ENCODE measurements at regions not wholly inside any gene's neighbourhood (a gene's known extent, or its start where the extent isn't known, plus 50 kb on each side); places are given as distances from the start of the nearest gene placed in this dataset.

DNA sequence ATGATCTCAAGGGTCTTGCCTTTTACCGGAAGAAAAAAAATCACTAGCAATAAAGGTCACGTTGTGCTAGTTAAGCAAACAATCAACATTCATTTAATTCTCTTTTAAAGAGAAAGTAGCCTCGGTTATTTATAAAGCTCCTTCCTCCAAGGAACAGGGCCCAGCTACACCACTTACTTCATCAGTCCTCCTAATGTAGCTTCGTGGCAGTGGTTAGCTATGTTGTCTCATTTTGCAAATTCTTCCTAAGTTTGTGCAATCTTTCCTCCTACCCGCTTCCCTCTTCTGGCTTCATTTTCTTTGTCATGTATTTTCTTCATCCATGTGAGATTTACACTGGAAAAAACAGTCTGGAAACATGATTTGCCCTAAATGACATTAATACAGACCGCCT, 554.2 kb downstream of the NUF2 start:
- Mint-ChIP-seq H3K4me1 (ENCODE audit: low read depth, unreplicated experiment) (peaks cover 15% of the 10 kb centered on the region), H3K27ac (ENCODE audit: unreplicated experiment) (no peak overlapping the region), H3K9me3 (ENCODE audit: unreplicated experiment) (peaks cover 2% of the 10 kb centered on the region), H3K27me3 (ENCODE audit: unreplicated experiment) (no peaks in the 10 kb centered on the region), H3K36me3 (ENCODE audit: unreplicated experiment) (no peaks in the 10 kb centered on the region), H3K4me3 (ENCODE audit: unreplicated experiment) (no peak overlapping the region)
- TF ChIP-seq, protein P1, sequence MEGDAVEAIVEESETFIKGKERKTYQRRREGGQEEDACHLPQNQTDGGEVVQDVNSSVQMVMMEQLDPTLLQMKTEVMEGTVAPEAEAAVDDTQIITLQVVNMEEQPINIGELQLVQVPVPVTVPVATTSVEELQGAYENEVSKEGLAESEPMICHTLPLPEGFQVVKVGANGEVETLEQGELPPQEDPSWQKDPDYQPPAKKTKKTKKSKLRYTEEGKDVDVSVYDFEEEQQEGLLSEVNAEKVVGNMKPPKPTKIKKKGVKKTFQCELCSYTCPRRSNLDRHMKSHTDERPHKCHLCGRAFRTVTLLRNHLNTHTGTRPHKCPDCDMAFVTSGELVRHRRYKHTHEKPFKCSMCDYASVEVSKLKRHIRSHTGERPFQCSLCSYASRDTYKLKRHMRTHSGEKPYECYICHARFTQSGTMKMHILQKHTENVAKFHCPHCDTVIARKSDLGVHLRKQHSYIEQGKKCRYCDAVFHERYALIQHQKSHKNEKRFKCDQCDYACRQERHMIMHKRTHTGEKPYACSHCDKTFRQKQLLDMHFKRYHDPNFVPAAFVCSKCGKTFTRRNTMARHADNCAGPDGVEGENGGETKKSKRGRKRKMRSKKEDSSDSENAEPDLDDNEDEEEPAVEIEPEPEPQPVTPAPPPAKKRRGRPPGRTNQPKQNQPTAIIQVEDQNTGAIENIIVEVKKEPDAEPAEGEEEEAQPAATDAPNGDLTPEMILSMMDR (IDR thresholded peaks at IDR 0.05; ENCODE audit: partially characterized antibody, unreplicated experiment) = no peak
- DNase-seq = no peak

- no peaks in the 10 kb centered on the region for H3K27me3 Mint-ChIP-seq (ENCODE audit: unreplicated experiment)
- DNase-seq = no peak
- H3K27ac Mint-ChIP-seq (ENCODE audit: unreplicated experiment) = no peak overlapping the region
- peaks cover 15% of the 10 kb centered on the region for H3K4me1 Mint-ChIP-seq (ENCODE audit: low read depth, unreplicated experiment)
- TF ChIP-seq, protein P1 (IDR thresholded peaks at IDR 0.05; ENCODE audit: partially characterized antibody, unreplicated experiment) = no peak
- H3K9me3 Mint-ChIP-seq (ENCODE audit: unreplicated experiment) = peaks cover 2% of the 10 kb centered on the region
- no peak overlapping the region for H3K4me3 Mint-ChIP-seq (ENCODE audit: unreplicated experiment)
- H3K36me3 Mint-ChIP-seq (ENCODE audit: unreplicated experiment) = no peaks in the 10 kb centered on the region
Measured at GRCh38 chr1:163876546-163876945, 554.8 kb downstream of the NUF2 start.

GRCh38 chr1:163877016-163877415, 555.3 kb downstream of the NUF2 start:
- Mint-ChIP-seq H3K9me3 (ENCODE audit: unreplicated experiment) (peaks cover 2% of the 10 kb centered on the region), H3K27me3 (ENCODE audit: unreplicated experiment) (no peaks in the 10 kb centered on the region), H3K27ac (ENCODE audit: unreplicated experiment) (no peak overlapping the region), H3K36me3 (ENCODE audit: unreplicated experiment) (no peaks in the 10 kb centered on the region), H3K4me1 (ENCODE audit: low read depth, unreplicated experiment) (peaks cover 15% of the 10 kb centered on the region), H3K4me3 (ENCODE audit: unreplicated experiment) (no peak overlapping the region)
- TF ChIP-seq, protein P1 (IDR thresholded peaks at IDR 0.05; ENCODE audit: partially characterized antibody, unreplicated experiment) = no peak
- no peak for DNase-seq

GRCh38 chr1:163885510-163885909, 563.8 kb downstream of the NUF2 start:
- H3K36me3 Mint-ChIP-seq (ENCODE audit: unreplicated experiment) = no peaks in the 10 kb centered on the region
- TF ChIP-seq, protein P1 (IDR thresholded peaks at IDR 0.05; ENCODE audit: partially characterized antibody, unreplicated experiment) = no peak
- H3K9me3 Mint-ChIP-seq (ENCODE audit: unreplicated experiment) = no peaks in the 10 kb centered on the region
- DNase-seq = no peak
- no peak overlapping the region for H3K4me3 Mint-ChIP-seq (ENCODE audit: unreplicated experiment)
- H3K27ac Mint-ChIP-seq (ENCODE audit: unreplicated experiment) = no peak overlapping the region
- H3K27me3 Mint-ChIP-seq (ENCODE audit: unreplicated experiment) = no peaks in the 10 kb centered on the region
- no peaks in the 10 kb centered on the region for H3K4me1 Mint-ChIP-seq (ENCODE audit: low read depth, unreplicated experiment)

DNA sequence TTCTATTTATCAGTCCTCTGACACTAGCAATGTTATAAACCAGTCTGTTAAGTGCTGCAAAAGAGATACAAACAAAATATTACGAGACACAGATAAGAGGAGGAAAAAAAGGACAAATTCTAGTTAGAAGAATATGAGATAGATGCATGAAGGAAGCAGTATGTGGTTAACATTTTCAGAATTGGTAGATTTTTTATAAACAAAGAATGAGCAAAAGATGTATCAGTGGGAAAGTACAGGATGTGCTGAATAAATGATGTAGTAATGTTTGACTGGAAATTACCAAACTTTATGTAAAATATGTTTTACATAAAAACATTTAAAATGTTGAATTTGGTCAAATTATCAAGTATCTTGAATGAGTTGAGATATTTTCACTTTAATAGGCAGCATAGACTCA, 574.2 kb downstream of the NUF2 start:
- H3K36me3 Mint-ChIP-seq (ENCODE audit: unreplicated experiment) = no peaks in the 10 kb centered on the region
- TF ChIP-seq, protein P1 (IDR thresholded peaks at IDR 0.05; ENCODE audit: partially characterized antibody, unreplicated experiment) = no peak
- no peaks in the 10 kb centered on the region for H3K27me3 Mint-ChIP-seq (ENCODE audit: unreplicated experiment)
- H3K27ac Mint-ChIP-seq (ENCODE audit: unreplicated experiment) = no peak overlapping the region
- DNase-seq = no peak
- H3K4me3 Mint-ChIP-seq (ENCODE audit: unreplicated experiment) = no peak overlapping the region
- H3K9me3 Mint-ChIP-seq (ENCODE audit: unreplicated experiment) = no peaks in the 10 kb centered on the region
- no peaks in the 10 kb centered on the region for H3K4me1 Mint-ChIP-seq (ENCODE audit: low read depth, unreplicated experiment)
